ACC112 (cell line): ENCODE measurements at regions not wholly inside any gene's neighbourhood (a gene's known extent, or its start where the extent isn't known, plus 50 kb on each side); places are given as distances from the start of the nearest gene placed in this dataset.

ENCODE experiments used
- H2AFZ ChIP-seq: fragments of 200-600 bp; sonication (generic); one replicate; pipeline ENCODE4 v1.6.0; 2017; ENCODE audit warnings: antibody characterized with exemption, low read length; ENCODE audit not compliant: unreplicated experiment
- H3K27ac ChIP-seq: fragments of 200-600 bp; sonication (generic); 2 replicates; pipeline ENCODE4 v1.5.1; 2014; ENCODE audit warnings: low read depth, mild to moderate bottlenecking, antibody characterized with exemption, low read length, moderate library complexity
- H3K27me3 ChIP-seq: fragments of 200-600 bp; sonication (generic); 2 replicates; pipeline ENCODE4 v1.6.1; 2014; ENCODE audit warnings: mild to moderate bottlenecking, antibody characterized with exemption, low read length, moderate library complexity, mixed read lengths; ENCODE audit not compliant: insufficient read depth
- H3K36me3 ChIP-seq: fragments of 200-600 bp; sonication (generic); 2 replicates; pipeline ENCODE4 v1.6.1; 2016; ENCODE audit warnings: mild to moderate bottlenecking, antibody characterized with exemption, low read length, moderate library complexity, mixed read lengths; ENCODE audit not compliant: insufficient read depth
- H3K4me1 ChIP-seq: fragments of 200-600 bp; sonication (generic); one replicate; pipeline ENCODE4 v1.6.1; 2016; ENCODE audit warnings: low read length, mixed read lengths; ENCODE audit not compliant: insufficient read depth, unreplicated experiment, control insufficient read depth
- H3K4me3 ChIP-seq: fragments of 200-600 bp; sonication (generic); 2 replicates; pipeline ENCODE4 v1.5.1; 2014; ENCODE audit warnings: mild to moderate bottlenecking, low read depth, low read length
- H3K79me2 ChIP-seq: fragments of 200-600 bp; sonication (generic); one replicate; pipeline ENCODE4 v1.6.0; 2016; ENCODE audit warnings: low read length; ENCODE audit not compliant: control insufficient read depth, unreplicated experiment, insufficient read depth

DNA sequence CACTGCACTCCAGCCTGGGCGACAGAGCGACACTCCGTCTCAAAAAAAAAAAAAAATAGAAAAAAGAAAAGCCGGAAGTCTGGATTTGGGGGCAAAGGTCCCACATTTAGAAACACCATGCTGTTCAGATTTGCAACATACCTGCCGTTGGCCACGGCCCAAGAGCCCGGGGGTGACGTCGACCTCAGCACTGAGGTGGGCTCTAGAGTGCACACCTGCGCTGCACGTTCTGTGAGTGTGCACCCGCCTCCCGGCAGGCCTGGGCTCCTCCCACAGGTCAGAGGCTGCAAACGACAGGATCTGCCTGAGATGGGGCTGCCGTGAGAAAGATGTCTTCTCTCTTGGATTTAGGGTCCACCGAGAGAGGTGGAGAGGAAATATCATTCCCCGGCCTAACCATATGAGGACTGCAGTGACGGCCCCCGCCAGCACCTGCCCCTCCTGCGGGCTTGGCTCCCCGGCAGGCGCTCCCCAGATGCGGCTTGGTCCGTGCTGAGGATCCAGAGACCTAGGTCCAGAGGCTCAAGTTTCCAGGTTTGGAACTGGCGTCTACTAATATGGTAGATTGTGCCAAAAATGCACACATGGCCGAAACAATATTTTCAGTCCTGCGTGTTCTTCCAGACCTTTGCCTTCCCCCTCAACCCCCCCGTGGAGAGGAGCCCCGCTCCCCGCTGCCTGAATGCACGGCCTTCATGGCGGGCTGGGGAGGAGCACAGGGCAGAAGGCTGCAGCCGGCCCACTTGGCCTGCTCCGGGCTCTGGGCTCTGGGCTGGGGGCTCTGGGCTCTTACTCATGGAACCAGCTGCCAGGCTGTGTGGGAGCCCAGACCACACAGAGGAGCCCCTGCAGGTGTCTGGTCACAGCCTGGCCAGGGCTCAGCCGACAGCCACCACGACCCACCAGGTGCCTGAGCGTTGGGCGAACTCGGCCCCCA, 58.8 kb upstream of the FBRSL1 start:
- Histone ChIP-seq H3K4me1 (no peaks in the 10 kb centered on the region), H3K79me2 (no peaks in the 10 kb centered on the region), H3K4me3 (no peak overlapping the region), H3K27ac (no peak overlapping the region), H2AFZ (no peak overlapping the region), H3K27me3 (peaks cover 20% of the 10 kb centered on the region), H3K36me3 (no peaks in the 10 kb centered on the region)

- Histone ChIP-seq H3K4me1 (no peaks in the 10 kb centered on the region), H3K79me2 (no peaks in the 10 kb centered on the region), H3K36me3 (no peaks in the 10 kb centered on the region), H3K27ac (no peak overlapping the region), H3K4me3 (no peak overlapping the region), H2AFZ (no peak overlapping the region), H3K27me3 (peaks cover 18% of the 10 kb centered on the region; the same call in 1 of the 2 replicates)
Observed at GRCh38 chr12:132429946-132430643, 59.9 kb upstream of the FBRSL1 start.

- H3K27me3 ChIP-seq = peaks cover 20% of the 10 kb centered on the region; the same call in 1 of the 2 replicates
- H3K36me3 ChIP-seq = no peaks in the 10 kb centered on the region
- H3K4me1 ChIP-seq = no peaks in the 10 kb centered on the region
- no peaks in the 10 kb centered on the region for H3K79me2 ChIP-seq
- H3K27ac ChIP-seq = no peak overlapping the region
- H2AFZ ChIP-seq = no peak overlapping the region
- H3K4me3 ChIP-seq = no peak overlapping the region
Observed at GRCh38 chr12:132429602-132429945, 60.4 kb upstream of the FBRSL1 start.

- H3K27me3 ChIP-seq = peaks cover 21% of the 10 kb centered on the region
- H3K4me1 ChIP-seq = no peaks in the 10 kb centered on the region
- no peak overlapping the region for H3K4me3 ChIP-seq
- no peaks in the 10 kb centered on the region for H3K79me2 ChIP-seq
- H2AFZ ChIP-seq = no peak overlapping the region
- H3K27ac ChIP-seq = no peak overlapping the region
- no peaks in the 10 kb centered on the region for H3K36me3 ChIP-seq
Observed at GRCh38 chr12:132428936-132429601, 60.9 kb upstream of the FBRSL1 start.

- Histone ChIP-seq H3K27me3 (peaks cover 29% of the 10 kb centered on the region), H3K4me1 (no peaks in the 10 kb centered on the region), H3K36me3 (no peaks in the 10 kb centered on the region), H3K4me3 (no peak overlapping the region), H2AFZ (no peak overlapping the region), H3K27ac (no peak overlapping the region), H3K79me2 (no peaks in the 10 kb centered on the region)
Observed at GRCh38 chr12:132427999-132428935, 61.7 kb upstream of the FBRSL1 start.

DNA sequence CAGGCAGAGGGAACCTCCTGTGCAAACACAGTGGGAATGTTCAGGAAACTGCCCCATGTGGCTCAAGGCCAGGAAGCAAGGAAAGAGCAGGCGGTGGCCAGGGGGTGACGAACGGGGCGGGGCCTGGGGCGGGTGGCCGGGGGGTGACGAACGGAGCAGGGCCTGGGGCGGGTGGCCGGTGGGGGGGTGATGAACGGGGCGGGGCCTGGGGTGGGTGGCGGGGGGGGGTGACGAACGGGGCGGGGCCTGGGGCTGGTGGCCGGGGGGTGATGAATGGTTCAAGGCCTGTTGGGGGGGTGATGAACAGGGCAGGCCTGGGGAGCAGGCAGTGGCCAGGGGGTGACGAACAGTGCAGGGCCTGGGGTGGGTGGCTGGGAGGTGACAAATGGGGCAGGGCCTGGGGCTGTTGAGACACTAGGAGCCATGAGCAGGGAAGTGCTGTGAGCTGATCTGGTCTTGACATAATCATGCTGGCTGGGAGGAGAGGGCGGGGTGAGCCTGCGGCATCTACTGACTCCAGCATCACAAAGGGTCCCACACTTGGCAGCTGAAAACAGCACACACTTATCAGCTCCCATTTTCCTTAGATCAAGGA, 62.7 kb upstream of the FBRSL1 start:
- no peaks in the 10 kb centered on the region for H3K4me1 ChIP-seq
- no peak overlapping the region for H3K27ac ChIP-seq
- H3K4me3 ChIP-seq = no peak overlapping the region
- peaks cover 28% of the 10 kb centered on the region for H3K27me3 ChIP-seq
- no peaks in the 10 kb centered on the region for H3K79me2 ChIP-seq
- no peaks in the 10 kb centered on the region for H3K36me3 ChIP-seq
- no peak overlapping the region for H2AFZ ChIP-seq

DNA sequence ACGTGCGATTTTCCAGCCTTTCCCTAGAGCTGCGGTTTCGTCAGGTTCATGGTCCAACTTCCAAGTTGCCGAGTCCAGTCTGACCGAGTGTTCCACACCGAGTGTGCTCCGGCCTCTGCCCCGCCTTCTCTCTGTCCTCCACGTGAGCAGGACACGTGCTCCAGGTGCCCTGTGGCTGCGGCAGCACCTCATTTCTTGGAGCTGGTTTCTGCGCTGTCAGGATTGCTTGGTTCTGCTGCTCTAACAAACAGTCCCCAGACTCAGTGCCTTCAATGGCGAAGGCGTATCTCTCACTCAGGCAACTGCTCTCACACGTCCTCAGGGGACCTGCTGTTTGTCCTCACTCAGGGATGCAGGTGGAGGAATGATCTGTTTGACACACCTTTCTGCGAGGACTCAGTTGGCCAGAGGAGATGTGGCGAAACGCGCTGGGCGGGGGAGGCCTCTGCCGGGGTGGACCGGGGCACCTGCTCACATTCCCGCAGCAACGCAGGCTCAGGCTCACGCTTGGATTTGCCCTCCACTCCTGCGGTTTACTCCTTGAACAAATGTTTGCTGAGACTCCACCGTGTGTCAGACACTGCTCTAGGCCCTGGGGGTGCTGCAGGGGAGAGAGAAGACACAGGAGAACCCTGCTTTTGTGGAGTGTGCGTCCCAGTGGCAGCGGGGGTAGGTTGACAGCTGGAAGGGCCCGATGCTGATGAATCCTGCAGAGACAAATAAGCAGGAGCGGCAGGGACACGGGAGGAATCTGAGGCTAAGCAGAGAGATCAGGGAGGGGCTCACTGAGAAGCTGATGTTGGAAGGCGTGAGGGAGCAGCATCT, 63.4 kb upstream of the FBRSL1 start:
- no peak overlapping the region for H3K27ac ChIP-seq
- no peak overlapping the region for H2AFZ ChIP-seq
- no peak overlapping the region for H3K4me3 ChIP-seq
- peaks cover 32% of the 10 kb centered on the region for H3K27me3 ChIP-seq
- H3K4me1 ChIP-seq = no peaks in the 10 kb centered on the region
- H3K79me2 ChIP-seq = no peaks in the 10 kb centered on the region
- H3K36me3 ChIP-seq = no peaks in the 10 kb centered on the region

DNA sequence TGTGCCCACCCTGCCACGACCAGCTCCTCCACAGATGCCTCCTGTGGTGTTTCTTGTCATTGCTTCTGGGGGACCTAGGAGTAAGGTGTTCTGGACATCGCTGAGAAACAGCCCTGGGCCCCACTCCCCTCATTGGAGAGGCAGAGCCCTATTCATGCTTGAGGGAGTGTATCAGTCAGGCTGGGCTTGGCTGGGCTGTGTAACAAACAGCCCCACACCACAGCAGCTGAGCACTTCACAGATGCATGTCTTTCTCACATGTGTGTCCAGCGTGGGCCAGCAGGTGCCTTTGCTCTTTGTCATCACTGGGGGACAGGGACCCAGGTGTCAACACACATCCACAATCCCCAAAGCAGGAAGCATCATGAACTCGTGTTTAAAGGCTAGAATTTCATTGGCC, 65.1 kb upstream of the FBRSL1 start:
- Histone ChIP-seq H3K27me3 (peaks cover 46% of the 10 kb centered on the region), H2AFZ (no peak overlapping the region), H3K79me2 (no peaks in the 10 kb centered on the region), H3K36me3 (no peaks in the 10 kb centered on the region), H3K4me3 (no peak overlapping the region), H3K4me1 (no peaks in the 10 kb centered on the region), H3K27ac (no peak overlapping the region)

DNA sequence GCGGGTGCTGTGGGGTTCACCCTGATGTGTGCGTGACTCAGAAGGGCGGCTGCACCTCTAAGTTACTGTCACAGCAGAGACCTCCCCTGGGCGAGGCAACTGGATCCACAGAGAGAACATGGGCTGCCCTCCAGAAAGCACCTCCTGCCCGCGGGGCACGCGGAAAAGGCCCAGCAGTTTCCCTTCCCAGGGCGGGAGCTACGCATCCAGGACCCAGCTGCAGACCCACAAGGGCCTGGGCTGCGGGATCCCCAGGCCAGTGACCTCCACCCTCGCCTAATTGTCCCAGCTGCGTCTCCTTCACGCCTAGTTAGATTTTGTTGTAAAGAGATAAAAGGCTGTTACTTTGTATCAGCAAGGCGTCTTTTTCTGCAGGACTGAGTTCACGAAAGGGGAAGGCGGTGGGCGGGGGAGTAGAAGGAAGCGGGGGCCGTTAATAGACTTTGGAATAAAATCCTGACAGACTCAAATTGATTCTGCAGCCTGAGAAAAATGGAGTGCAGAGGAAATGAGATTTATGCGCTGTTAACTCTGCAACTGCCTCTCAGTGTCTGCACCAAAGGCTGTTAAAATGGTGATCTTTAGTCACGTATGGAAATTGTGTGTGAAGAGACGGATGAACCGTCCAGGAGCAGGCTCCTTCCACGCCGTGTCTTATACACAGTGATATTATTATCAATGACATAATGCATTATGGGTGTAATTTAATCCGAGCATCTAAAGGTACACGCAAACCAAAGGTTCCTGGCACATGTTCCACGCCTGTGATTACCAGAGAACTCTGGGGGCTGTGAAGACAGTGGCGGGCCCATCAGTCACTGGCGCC, 65.9 kb upstream of the FBRSL1 start:
- H3K4me3 ChIP-seq = no peak overlapping the region
- no peaks in the 10 kb centered on the region for H3K79me2 ChIP-seq
- H3K27ac ChIP-seq = no peak overlapping the region
- H3K36me3 ChIP-seq = no peaks in the 10 kb centered on the region
- no peak overlapping the region for H2AFZ ChIP-seq
- no peaks in the 10 kb centered on the region for H3K4me1 ChIP-seq
- peaks cover 51% of the 10 kb centered on the region for H3K27me3 ChIP-seq
